ENCODE measurements at regions not wholly inside any gene's neighbourhood (a gene's known extent, or its start where the extent isn't known, plus 50 kb on each side); places are given as distances from the start of the nearest gene placed in this dataset.

DNA sequence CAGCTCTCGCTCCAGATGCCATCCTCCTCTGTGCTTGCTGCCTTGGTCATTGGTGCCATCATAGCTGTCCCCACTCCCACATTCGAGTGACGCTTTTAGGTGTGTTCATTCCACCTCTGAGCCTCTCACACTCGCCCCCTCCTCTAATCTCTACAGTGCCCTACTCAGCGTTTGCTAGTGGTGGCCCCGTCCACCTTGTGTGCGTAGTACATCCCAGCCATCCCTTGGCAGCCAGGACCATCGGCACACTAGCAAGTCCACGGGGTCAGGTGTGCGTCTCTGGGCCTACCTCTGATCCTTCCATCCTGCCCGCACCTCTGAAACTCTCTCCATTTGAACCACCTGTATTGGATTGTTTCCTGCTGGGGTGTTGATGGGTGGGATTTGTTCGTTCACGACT is 54.2 kb upstream of the RGMA start:
- no peak for TF ChIP-seq POLR2A (IDR thresholded peaks at IDR 0.05)
- TF ChIP-seq, protein P1, sequence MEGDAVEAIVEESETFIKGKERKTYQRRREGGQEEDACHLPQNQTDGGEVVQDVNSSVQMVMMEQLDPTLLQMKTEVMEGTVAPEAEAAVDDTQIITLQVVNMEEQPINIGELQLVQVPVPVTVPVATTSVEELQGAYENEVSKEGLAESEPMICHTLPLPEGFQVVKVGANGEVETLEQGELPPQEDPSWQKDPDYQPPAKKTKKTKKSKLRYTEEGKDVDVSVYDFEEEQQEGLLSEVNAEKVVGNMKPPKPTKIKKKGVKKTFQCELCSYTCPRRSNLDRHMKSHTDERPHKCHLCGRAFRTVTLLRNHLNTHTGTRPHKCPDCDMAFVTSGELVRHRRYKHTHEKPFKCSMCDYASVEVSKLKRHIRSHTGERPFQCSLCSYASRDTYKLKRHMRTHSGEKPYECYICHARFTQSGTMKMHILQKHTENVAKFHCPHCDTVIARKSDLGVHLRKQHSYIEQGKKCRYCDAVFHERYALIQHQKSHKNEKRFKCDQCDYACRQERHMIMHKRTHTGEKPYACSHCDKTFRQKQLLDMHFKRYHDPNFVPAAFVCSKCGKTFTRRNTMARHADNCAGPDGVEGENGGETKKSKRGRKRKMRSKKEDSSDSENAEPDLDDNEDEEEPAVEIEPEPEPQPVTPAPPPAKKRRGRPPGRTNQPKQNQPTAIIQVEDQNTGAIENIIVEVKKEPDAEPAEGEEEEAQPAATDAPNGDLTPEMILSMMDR (IDR thresholded peaks at IDR 0.05) = no peak

Measured in uterus (tissue), 2 donors.